ENCODE measurements at regions not wholly inside any gene's neighbourhood (a gene's known extent, or its start where the extent isn't known, plus 50 kb on each side); places are given as distances from the start of the nearest gene placed in this dataset.

DNA sequence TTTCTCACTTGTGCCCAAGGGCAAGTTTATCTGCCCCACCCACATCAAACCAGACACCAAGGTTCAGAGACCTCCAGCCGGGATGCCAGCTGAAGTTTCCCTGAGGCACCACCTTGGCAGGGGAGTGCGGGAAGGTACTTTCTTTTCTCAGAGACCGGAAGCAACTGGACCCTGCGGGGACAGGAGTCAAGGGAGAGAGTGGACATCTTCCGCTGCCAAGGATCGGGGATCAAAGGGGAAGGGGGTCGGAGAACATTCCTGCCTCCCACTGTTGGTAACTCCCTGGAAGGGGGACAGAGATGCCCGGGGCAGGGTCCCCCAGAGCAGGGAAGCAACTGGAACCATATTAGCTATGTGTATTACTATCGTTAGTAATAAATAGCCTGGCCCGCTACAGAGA, 161.8 kb downstream of the DICER1 start:
- Histone ChIP-seq H3K4me3 (no peak overlapping the region), H3K9me3 (ENCODE audit: low read depth) (no peaks in the 10 kb centered on the region), H3K4me1 (ENCODE audit: low read depth) (no peaks in the 10 kb centered on the region), H3K27ac (no peak overlapping the region), H3K27me3 (peaks cover 7% of the 10 kb centered on the region), H3K36me3 (no peaks in the 10 kb centered on the region)
- TF ChIP-seq, protein P1, sequence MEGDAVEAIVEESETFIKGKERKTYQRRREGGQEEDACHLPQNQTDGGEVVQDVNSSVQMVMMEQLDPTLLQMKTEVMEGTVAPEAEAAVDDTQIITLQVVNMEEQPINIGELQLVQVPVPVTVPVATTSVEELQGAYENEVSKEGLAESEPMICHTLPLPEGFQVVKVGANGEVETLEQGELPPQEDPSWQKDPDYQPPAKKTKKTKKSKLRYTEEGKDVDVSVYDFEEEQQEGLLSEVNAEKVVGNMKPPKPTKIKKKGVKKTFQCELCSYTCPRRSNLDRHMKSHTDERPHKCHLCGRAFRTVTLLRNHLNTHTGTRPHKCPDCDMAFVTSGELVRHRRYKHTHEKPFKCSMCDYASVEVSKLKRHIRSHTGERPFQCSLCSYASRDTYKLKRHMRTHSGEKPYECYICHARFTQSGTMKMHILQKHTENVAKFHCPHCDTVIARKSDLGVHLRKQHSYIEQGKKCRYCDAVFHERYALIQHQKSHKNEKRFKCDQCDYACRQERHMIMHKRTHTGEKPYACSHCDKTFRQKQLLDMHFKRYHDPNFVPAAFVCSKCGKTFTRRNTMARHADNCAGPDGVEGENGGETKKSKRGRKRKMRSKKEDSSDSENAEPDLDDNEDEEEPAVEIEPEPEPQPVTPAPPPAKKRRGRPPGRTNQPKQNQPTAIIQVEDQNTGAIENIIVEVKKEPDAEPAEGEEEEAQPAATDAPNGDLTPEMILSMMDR (IDR thresholded peaks at IDR 0.05; ENCODE audit: low read depth, low read length) = no peak
- no peak for DNase-seq (ENCODE audit: low read depth in 1 of 2, low spot score in 1 of 2)

DNA sequence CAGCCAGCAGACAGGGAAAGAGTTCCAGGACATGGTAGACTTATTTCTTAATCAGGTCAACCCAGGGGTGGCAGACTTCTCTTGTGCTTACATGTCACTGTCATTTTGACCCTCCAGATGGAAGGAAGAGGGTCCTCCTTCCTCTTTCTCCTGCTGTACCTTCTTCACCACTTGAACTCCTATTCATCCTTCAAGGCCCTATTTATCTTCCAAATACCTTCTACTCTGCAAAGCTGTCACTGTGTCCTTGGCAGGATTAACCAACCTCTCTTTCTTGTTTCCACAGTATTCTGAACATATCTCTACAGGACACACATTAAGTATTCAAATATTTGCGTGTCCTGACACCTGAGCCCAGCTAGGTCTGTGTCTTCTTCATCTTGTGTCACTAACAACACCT, 163.1 kb downstream of the DICER1 start:
- Histone ChIP-seq H3K36me3 (no peaks in the 10 kb centered on the region), H3K27ac (no peak overlapping the region), H3K27me3 (peaks cover 7% of the 10 kb centered on the region), H3K9me3 (ENCODE audit: low read depth) (no peaks in the 10 kb centered on the region), H3K4me3 (no peak overlapping the region), H3K4me1 (ENCODE audit: low read depth) (no peaks in the 10 kb centered on the region)
- no peak for DNase-seq (ENCODE audit: low read depth in 1 of 2, low spot score in 1 of 2)
- TF ChIP-seq, protein P1 (IDR thresholded peaks at IDR 0.05; ENCODE audit: low read depth, low read length) = no peak

DNA sequence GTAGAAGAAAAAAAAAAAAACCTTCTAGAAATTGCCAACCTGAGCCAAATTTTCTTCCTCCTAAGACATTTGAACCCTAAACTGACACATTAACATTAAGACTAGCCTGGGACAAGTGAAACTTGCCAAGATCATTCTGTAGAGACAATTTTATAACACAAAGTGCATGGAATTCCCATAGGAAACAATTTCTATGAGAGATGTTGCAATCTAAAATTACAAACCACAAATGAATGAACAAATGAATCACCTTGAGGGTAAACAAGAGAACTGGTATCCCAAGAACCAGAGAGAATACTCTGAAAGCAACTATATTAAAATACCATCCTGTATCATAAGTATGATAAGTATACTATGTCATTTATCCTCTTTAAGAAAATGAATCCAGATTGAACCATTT, 165.3 kb downstream of the DICER1 start:
- Histone ChIP-seq H3K9me3 (ENCODE audit: low read depth) (no peaks in the 10 kb centered on the region), H3K27me3 (peaks cover 3% of the 10 kb centered on the region), H3K4me3 (no peak overlapping the region), H3K27ac (no peak overlapping the region), H3K36me3 (no peaks in the 10 kb centered on the region), H3K4me1 (ENCODE audit: low read depth) (no peaks in the 10 kb centered on the region)
- no peak for DNase-seq (ENCODE audit: low read depth in 1 of 2, low spot score in 1 of 2)
- TF ChIP-seq, protein P1 (IDR thresholded peaks at IDR 0.05; ENCODE audit: low read depth, low read length) = no peak

DNA sequence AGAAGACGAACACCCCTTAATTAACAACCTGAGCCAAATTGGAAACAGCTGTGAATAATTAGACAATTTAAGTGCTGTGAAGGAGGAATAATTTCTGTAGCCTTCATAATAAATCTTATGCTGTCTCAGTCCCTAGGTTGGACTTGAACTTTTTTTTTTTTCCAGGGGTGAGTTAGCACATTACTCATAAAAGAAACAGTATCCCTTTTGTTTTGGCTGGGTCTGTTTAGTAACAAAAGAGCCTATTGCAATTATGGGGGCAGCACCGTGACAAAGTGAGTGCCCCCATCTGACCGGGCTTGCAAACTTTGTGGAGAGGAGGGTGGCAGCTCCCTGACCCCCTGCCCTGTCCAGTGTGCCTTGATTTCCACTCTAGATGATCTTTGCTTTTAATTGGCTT, 167.4 kb downstream of the DICER1 start:
- Histone ChIP-seq H3K9me3 (ENCODE audit: low read depth) (no peaks in the 10 kb centered on the region), H3K27ac (no peak overlapping the region), H3K4me1 (ENCODE audit: low read depth) (no peaks in the 10 kb centered on the region), H3K27me3 (peaks cover under 1% of the 10 kb centered on the region), H3K4me3 (no peak overlapping the region), H3K36me3 (no peaks in the 10 kb centered on the region)
- TF ChIP-seq, protein P1 (IDR thresholded peaks at IDR 0.05; ENCODE audit: low read depth, low read length) = no peak
- DNase-seq (ENCODE audit: low read depth in 1 of 2, low spot score in 1 of 2) = no peak

DNA sequence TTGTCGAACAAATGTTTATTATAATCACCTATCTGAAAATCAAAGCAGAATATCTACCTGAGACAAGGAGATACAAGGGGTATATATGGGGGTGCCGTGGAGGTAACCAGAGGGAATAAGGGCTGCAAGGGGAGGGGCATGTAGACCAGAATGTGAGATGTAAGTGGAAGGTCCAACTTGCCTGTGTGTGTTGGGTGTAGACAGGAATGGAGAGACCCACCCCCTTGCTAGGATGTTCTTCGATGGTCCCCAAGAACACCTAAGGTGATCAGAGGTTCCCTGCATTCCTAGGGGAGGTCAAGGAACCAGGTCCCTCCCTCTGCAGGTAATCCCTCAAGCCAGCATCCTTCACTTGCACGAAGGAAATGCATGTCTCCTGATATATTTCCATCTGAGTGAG, 167.9 kb downstream of the DICER1 start:
- TF ChIP-seq, protein P1 (IDR thresholded peaks at IDR 0.05; ENCODE audit: low read depth, low read length) = no peak

DNA sequence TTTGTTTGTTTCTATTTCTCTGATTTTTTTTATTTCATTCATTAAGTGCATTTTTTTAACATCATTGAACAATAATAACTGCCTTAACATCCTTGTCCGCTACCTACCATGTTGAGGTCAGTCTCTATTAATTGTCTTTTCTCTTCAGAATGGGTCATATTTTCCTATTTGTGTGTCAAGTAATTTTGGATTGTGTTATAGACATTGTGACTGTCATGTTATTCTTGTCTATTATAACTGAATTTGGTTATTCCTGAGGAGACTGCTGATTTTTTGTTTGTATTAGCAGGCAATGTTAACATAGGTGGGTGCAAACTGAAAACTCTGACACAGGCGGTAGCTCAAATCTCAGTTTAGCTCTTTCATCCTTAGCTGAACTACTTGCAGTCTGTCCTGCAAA, 169.9 kb downstream of the DICER1 start:
- Histone ChIP-seq H3K36me3 (no peaks in the 10 kb centered on the region), H3K9me3 (ENCODE audit: low read depth) (no peaks in the 10 kb centered on the region), H3K27me3 (no peaks in the 10 kb centered on the region), H3K4me3 (no peak overlapping the region), H3K4me1 (ENCODE audit: low read depth) (no peaks in the 10 kb centered on the region), H3K27ac (no peak overlapping the region)
- TF ChIP-seq, protein P1 (IDR thresholded peaks at IDR 0.05; ENCODE audit: low read depth, low read length) = no peak
- DNase-seq (ENCODE audit: low read depth in 1 of 2, low spot score in 1 of 2) = no peak

More for the DNA sequence above, 167.9 kb downstream of the DICER1 start:
- H3K9me3 ChIP-seq (ENCODE audit: low read depth) = no peaks in the 10 kb centered on the region
- H3K4me3 ChIP-seq = no peak overlapping the region
- H3K36me3 ChIP-seq = no peaks in the 10 kb centered on the region
- no peaks in the 10 kb centered on the region for H3K27me3 ChIP-seq
- no peak overlapping the region for H3K27ac ChIP-seq
- H3K4me1 ChIP-seq (ENCODE audit: low read depth) = no peaks in the 10 kb centered on the region
- no peak for DNase-seq (ENCODE audit: low read depth in 1 of 2, low spot score in 1 of 2)

Measured in cardiac muscle cell (in vitro differentiated cells and primary cell).